Vagina (tissue), 2 donors: ENCODE measurements at regions not wholly inside any gene's neighbourhood (a gene's known extent, or its start where the extent isn't known, plus 50 kb on each side); places are given as distances from the start of the nearest gene placed in this dataset.

Source experiments
- DNase-seq, 2 donors: peaks; one replicate each; pipeline ENCODE4 v3.0.0-alpha.2; 2017; ENCODE audit errors: extremely low spot score in 2 of 2
- H3K27ac ChIP-seq: fragments of 200-600 bp; sonication (generic); one replicate; pipeline ENCODE4 v1.5.1; 2019
- H3K27me3 ChIP-seq: fragments of 200-600 bp; sonication (generic); one replicate; pipeline ENCODE4 v1.5.1; 2019
- H3K36me3 ChIP-seq, 2 donors: fragments of 200-600 bp; sonication (generic); one replicate each; pipeline ENCODE4 v1.5.1; 2017 to 2019
- H3K4me1 ChIP-seq: fragments of 200-600 bp; sonication (generic); one replicate; pipeline ENCODE4 v1.5.1; 2019
- H3K4me3 ChIP-seq, 2 donors: fragments of 200-600 bp; sonication (generic); 1 replicate in 1 of 2; 2 replicates in 1 of 2; pipeline ENCODE4 v1.5.1; 2016 to 2019
- H3K9me3 ChIP-seq: fragments of 200-600 bp; sonication (generic); one replicate; pipeline ENCODE4 v1.5.1; 2019
- POLR2A ChIP-seq, 2 donors: fragments of 450-650 bp; IDR thresholded peaks; one replicate each; pipeline ENCODE4 v1.6.1; 2017; ENCODE audit warnings: antibody characterized with exemption in 2 of 2, mild to moderate bottlenecking in 2 of 2, moderate library complexity in 2 of 2
- POLR2AphosphoS5 ChIP-seq, 2 donors: sonication (generic); formaldehyde crosslinking; IDR thresholded peaks; one replicate each; pipeline ENCODE4 v1.9.0; 2017; ENCODE audit warnings: antibody characterized with exemption in 2 of 2, mild to moderate bottlenecking in 2 of 2, low read depth in 1 of 2; ENCODE audit not compliant: insufficient read depth in 1 of 2
- intact Hi-C: fragments of 100-400 bp; cut with DNase I; formaldehyde crosslinking; loops from one replicate; pipeline ENCODE4 v1.15.1; 2023
- TF ChIP-seq, protein P1 (sequence below), 3 experiments: fragments of 450-650 bp in 2 of 3; fragments of 200-600 bp in 1 of 3; sonication (generic) in 1 of 3; IDR thresholded peaks; one replicate each; pipeline ENCODE4 v1.5.1; 2017 to 2019; ENCODE audit warnings: antibody characterized with exemption in 3 of 3, mild to moderate bottlenecking in 2 of 3, moderate library complexity in 2 of 3

DNA sequence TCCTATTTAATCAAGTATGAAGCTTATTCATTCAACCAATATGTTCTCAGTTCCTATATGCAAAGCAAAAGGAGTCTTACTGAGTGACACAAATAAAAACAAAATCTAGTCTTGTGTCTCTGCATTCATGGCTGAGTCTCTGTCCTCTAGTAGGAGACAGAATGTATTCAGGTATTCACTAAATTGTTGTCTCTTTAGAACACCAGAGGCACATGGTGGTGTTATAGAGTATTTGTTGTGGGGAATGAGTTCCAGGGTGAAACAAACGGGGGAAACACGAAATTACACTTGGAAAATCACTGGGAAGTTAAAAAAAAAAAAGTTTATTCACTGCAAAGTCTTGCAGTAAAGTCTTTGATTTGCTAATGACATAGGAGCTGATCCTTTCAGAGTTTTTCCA, 131.7 kb upstream of the FSHR start:
- Histone ChIP-seq H3K4me1 (no peaks in the 10 kb centered on the region), H3K4me3 (no peak overlapping the region), H3K27ac (no peak overlapping the region), H3K9me3 (no peaks in the 10 kb centered on the region), H3K27me3 (no peaks in the 10 kb centered on the region), H3K36me3 (no peaks in the 10 kb centered on the region)
- no peak for DNase-seq
- TF ChIP-seq, protein P1, sequence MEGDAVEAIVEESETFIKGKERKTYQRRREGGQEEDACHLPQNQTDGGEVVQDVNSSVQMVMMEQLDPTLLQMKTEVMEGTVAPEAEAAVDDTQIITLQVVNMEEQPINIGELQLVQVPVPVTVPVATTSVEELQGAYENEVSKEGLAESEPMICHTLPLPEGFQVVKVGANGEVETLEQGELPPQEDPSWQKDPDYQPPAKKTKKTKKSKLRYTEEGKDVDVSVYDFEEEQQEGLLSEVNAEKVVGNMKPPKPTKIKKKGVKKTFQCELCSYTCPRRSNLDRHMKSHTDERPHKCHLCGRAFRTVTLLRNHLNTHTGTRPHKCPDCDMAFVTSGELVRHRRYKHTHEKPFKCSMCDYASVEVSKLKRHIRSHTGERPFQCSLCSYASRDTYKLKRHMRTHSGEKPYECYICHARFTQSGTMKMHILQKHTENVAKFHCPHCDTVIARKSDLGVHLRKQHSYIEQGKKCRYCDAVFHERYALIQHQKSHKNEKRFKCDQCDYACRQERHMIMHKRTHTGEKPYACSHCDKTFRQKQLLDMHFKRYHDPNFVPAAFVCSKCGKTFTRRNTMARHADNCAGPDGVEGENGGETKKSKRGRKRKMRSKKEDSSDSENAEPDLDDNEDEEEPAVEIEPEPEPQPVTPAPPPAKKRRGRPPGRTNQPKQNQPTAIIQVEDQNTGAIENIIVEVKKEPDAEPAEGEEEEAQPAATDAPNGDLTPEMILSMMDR (IDR thresholded peaks at IDR 0.05), result no peak
- TF ChIP-seq POLR2AphosphoS5 (IDR thresholded peaks at IDR 0.05; ENCODE audit: insufficient read depth in 1 of 2, low read depth in 1 of 2) (no peak), POLR2A (IDR thresholded peaks at IDR 0.05) (no peak)
- intact Hi-C loops, result no loop called here

DNA sequence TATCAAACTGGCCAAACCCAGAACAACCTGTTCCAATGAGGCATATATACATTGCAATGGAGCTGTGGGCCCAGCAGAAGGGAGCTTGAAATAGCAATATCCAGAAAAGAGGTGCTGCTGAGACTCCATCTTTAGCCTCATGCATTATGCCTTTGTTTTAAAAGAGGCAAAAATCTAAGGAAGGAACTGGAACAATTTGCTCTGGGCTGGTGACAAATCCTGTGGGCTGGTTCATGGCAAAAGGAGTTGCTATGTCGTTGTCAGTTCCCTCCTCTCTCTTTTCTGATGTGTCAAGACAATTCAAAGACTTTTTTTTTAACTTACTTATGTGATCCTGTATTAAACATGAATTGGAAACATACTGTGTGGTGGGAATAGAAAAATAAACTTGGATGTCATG, 124.2 kb upstream of the FSHR start:
- H3K27ac ChIP-seq, result no peak overlapping the region
- TF ChIP-seq, protein P1 (IDR thresholded peaks at IDR 0.05), result no peak
- TF ChIP-seq POLR2AphosphoS5 (IDR thresholded peaks at IDR 0.05; ENCODE audit: insufficient read depth in 1 of 2, low read depth in 1 of 2) (no peak), POLR2A (IDR thresholded peaks at IDR 0.05) (no peak)
- intact Hi-C loops, result no loop called here

GRCh38 chr2:49278141-49278540, 123.8 kb upstream of the FSHR start:
- Histone ChIP-seq H3K4me3 (no peak overlapping the region), H3K4me1 (no peaks in the 10 kb centered on the region), H3K36me3 (no peaks in the 10 kb centered on the region), H3K27me3 (no peaks in the 10 kb centered on the region), H3K9me3 (no peaks in the 10 kb centered on the region), H3K27ac (no peak overlapping the region)
- DNase-seq, result no peak
- intact Hi-C loops, result no loop called here
- TF ChIP-seq POLR2A (IDR thresholded peaks at IDR 0.05) (no peak), POLR2AphosphoS5 (IDR thresholded peaks at IDR 0.05; ENCODE audit: insufficient read depth in 1 of 2, low read depth in 1 of 2) (no peak)
- TF ChIP-seq, protein P1 (IDR thresholded peaks at IDR 0.05), result no peak

More for the DNA sequence above, 124.2 kb upstream of the FSHR start:
- no peaks in the 10 kb centered on the region for H3K9me3 ChIP-seq
- no peaks in the 10 kb centered on the region for H3K36me3 ChIP-seq
- no peaks in the 10 kb centered on the region for H3K4me1 ChIP-seq
- no peaks in the 10 kb centered on the region for H3K27me3 ChIP-seq
- H3K4me3 ChIP-seq, result no peak overlapping the region
- no peak for DNase-seq

DNA sequence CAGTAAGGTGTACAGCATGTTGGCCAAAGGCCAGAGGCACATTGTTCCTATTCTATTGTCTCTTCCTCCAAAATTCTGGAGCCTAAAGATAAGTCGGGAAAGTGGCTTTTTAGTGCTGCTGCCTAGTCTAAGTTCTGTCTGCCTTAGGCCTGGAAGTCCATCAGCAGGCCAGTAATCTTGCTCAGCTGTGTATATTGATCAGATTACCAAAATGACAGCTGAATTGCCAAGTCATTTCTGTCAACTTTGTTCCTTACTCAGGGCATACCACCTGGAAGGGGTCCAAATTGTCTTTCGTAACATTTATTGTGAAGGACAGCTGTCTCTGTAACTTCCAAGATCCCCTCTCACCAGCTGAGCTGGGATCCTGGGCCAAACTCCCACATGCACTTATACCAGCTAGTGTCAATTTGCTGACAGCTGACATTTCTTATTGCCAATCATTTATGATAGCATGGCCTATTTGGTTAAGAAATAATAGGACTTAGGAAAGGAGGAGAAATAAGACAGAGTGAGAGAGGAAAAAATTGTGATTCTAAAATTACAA, 116.8 kb upstream of the FSHR start:
- intact Hi-C loops, result no loop called here

GRCh38 chr2:49270091-49270490, 115.8 kb upstream of the FSHR start:
- H3K27ac ChIP-seq, result no peak overlapping the region
- TF ChIP-seq, protein P1 (IDR thresholded peaks at IDR 0.05), result no peak
- no peak for DNase-seq
- H3K4me3 ChIP-seq, result no peak overlapping the region
- H3K9me3 ChIP-seq, result no peaks in the 10 kb centered on the region
- no peaks in the 10 kb centered on the region for H3K36me3 ChIP-seq
- H3K4me1 ChIP-seq, result no peaks in the 10 kb centered on the region
- intact Hi-C loops, result no loop called here
- no peaks in the 10 kb centered on the region for H3K27me3 ChIP-seq

More for the DNA sequence above, 116.8 kb upstream of the FSHR start:
- no peaks in the 10 kb centered on the region for H3K36me3 ChIP-seq
- no peak for TF ChIP-seq POLR2A (IDR thresholded peaks at IDR 0.05)
- TF ChIP-seq, protein P1 (IDR thresholded peaks at IDR 0.05), result no peak
- no peak for TF ChIP-seq POLR2AphosphoS5 (IDR thresholded peaks at IDR 0.05; ENCODE audit: insufficient read depth in 1 of 2, low read depth in 1 of 2)
- DNase-seq, result no peak
- H3K4me3 ChIP-seq, result no peak overlapping the region
- no peaks in the 10 kb centered on the region for H3K27me3 ChIP-seq
- no peaks in the 10 kb centered on the region for H3K9me3 ChIP-seq
- no peak overlapping the region for H3K27ac ChIP-seq
- H3K4me1 ChIP-seq, result no peaks in the 10 kb centered on the region
